Astrocyte of the cerebellum (primary cell): ENCODE measurements at regions not wholly inside any gene's neighbourhood (a gene's known extent, or its start where the extent isn't known, plus 50 kb on each side); places are given as distances from the start of the nearest gene placed in this dataset.

ENCODE experiments used
- DNase-seq: peaks from one replicate; pipeline ENCODE4 v3.0.0-alpha.2; 2011; ENCODE audit warnings: low read depth
- H3K4me3 ChIP-seq: 2 replicates; pipeline ENCODE4 v1.5.1; 2011; ENCODE audit warnings: mild to moderate bottlenecking, low read depth, low read length, moderate library complexity
- in situ Hi-C: cut with HindIII; loops from 2 replicates; pipeline ENCODE4 v1.10.0; 2017; ENCODE audit warnings: low sequenced_read_pairs
- TF ChIP-seq, protein P1 (sequence below): IDR thresholded peaks from 2 replicates; pipeline ENCODE4 v1.5.1; 2012; ENCODE audit warnings: low read length, low read depth, moderate library complexity, mild to moderate bottlenecking; ENCODE audit errors: missing control alignments

GRCh38 chr12:47504775-47505446 lies 200.9 kb downstream of the RPAP3 start:
- no peak overlapping the region for H3K4me3 ChIP-seq
- in situ Hi-C loops, result no loop called here
- DNase-seq, result peak; percentile 11
- TF ChIP-seq, protein P1, sequence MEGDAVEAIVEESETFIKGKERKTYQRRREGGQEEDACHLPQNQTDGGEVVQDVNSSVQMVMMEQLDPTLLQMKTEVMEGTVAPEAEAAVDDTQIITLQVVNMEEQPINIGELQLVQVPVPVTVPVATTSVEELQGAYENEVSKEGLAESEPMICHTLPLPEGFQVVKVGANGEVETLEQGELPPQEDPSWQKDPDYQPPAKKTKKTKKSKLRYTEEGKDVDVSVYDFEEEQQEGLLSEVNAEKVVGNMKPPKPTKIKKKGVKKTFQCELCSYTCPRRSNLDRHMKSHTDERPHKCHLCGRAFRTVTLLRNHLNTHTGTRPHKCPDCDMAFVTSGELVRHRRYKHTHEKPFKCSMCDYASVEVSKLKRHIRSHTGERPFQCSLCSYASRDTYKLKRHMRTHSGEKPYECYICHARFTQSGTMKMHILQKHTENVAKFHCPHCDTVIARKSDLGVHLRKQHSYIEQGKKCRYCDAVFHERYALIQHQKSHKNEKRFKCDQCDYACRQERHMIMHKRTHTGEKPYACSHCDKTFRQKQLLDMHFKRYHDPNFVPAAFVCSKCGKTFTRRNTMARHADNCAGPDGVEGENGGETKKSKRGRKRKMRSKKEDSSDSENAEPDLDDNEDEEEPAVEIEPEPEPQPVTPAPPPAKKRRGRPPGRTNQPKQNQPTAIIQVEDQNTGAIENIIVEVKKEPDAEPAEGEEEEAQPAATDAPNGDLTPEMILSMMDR, result no peak

GRCh38 chr12:47493801-47494200 lies 212.0 kb downstream of the RPAP3 start:
- TF ChIP-seq, protein P1, result no peak
- H3K4me3 ChIP-seq, result no peak overlapping the region
- no peak for DNase-seq
- in situ Hi-C loops, result no loop called here

- no peak overlapping the region for H3K4me3 ChIP-seq
- DNase-seq, result no peak
- in situ Hi-C loops, result no loop called here
- TF ChIP-seq, protein P1, result no peak
These were observed 214.1 kb downstream of the RPAP3 start for GRCh38 chr12:47491516-47492305.

DNA sequence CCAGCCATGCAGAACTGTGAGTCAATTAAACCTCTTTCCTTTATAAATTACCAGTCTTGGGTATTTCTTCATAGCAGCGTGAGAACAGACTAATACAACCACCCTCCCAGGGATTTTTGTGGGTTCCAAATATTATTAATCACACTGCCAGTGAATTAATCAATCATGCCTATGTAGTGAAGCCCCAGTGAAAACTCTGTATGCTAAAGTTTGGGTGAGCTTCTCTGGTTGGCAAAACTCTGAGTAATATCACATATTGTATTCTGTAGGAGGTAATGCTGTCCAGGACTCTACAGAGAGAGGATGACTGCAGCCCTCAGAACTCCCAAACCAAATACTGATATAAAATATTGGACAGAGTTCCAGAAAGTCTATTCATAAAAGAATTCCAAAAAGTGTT lies 216.9 kb downstream of the RPAP3 start:
- no peak overlapping the region for H3K4me3 ChIP-seq
- TF ChIP-seq, protein P1, result no peak
- in situ Hi-C loops, result no loop called here
- DNase-seq, result no peak

- DNase-seq, result no peak
- no peak overlapping the region for H3K4me3 ChIP-seq
- TF ChIP-seq, protein P1, result no peak
- in situ Hi-C loops, result no loop called here
These were observed 224.8 kb downstream of the RPAP3 start for GRCh38 chr12:47481041-47481440.

- DNase-seq, result no peak
- no peak overlapping the region for H3K4me3 ChIP-seq
- in situ Hi-C loops, result no loop called here
- TF ChIP-seq, protein P1, result no peak
These were observed 227.4 kb downstream of the RPAP3 start for GRCh38 chr12:47478426-47478825.
